NCI-H1105 (cell line): ENCODE measurements at regions not wholly inside any gene's neighbourhood (a gene's known extent, or its start where the extent isn't known, plus 50 kb on each side); places are given as distances from the start of the nearest gene placed in this dataset.

Source experiments
- DNase-seq: peaks from one replicate; lab custom pipeline; 2025; lab: John Stamatoyannopoulos, UW

DNA sequence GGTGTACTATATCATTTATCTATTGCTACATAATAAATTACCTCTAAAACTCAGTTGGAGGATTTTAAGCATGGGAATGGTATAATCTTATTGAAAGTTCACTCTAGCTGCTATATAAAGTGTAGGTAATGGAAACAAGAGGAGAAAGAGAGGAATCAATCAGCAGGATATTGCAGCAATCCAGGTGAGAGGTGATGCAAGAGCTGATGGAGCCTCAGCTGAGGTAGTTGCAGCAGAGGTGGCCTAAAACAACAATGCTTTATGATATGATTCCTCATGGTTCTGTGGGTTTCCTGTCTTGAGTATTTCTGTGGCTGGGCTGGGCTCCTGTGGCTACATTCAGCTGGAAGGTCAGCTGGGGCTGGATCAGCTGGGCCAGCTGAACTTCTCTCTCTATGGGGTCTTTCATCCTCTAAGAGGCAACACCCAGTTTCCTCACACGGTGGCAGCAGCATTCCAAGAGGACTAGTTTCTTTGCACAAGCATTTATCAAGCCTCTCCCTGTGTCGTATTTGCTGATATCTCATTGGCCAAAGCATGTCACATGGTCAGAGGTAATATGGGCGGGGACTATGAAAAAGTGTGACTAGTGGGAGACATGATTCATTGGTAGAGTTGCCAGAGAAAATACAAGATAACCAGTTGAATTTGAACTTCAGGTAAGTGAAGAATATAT, 135.4 kb upstream of the LARGE1 start:
- DNase-seq = no peak

DNA sequence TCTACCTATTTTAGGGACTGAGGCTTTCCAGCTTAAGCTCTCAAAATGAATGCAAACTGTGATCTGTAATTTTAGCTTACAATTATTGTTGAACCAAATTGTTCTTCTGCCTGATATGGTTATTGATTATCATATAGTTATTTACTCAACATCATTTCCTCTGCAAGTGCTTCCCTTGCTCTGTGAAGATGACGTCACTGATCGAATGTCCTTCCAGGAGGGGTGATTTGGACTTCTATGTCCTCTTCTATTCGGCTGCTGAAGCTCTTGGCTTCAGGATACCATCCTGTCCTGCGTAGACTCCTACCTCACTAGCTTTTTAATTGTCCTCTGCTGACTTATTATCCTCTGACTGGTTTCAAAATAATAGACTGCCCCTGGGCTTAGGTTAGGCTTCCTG, 137.4 kb upstream of the LARGE1 start:
- DNase-seq = no peak

DNA sequence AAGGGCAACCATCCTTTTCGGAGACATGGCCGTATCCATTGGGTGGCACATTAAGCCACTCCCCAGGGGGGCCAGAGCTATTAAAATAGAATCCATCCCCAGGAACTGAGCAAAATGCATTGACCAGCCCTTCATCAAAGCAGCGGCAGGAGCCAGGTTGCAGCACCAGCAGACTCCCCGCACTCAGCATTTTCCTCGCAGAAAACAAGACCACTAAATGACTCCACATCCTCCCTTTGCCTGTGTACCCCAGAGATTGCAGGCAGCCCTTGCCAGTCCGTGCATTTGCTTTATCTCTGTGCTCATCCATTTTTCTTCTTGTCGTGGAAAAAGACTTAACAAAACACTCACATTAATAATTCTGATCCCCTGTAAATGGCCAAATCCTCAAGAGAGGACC, 144.4 kb upstream of the LARGE1 start:
- DNase-seq = no peak

GRCh38 chr22:34067031-34067430, 146.8 kb upstream of the LARGE1 start:
- DNase-seq = no peak

DNA sequence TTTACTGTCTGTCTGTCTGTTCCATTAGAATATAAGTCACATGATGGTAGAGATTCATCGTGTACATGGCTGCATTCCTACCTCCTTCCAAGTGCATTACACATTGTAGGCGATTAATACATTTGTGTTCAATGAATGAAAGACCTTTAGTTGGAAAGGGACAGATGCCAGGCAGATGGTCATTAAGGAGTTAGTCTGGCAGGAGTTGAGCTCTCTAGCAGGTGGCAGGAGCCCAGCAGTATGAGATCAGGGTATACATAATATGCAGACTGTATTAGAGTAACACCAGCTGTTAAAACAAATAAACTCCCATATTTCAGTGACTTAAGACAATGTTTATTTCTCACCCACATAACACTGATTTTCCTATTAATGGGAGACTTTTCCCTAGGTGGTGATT, 147.7 kb upstream of the LARGE1 start:
- DNase-seq = no peak

GRCh38 chr22:34070051-34070450, 149.8 kb upstream of the LARGE1 start:
- no peak for DNase-seq

DNA sequence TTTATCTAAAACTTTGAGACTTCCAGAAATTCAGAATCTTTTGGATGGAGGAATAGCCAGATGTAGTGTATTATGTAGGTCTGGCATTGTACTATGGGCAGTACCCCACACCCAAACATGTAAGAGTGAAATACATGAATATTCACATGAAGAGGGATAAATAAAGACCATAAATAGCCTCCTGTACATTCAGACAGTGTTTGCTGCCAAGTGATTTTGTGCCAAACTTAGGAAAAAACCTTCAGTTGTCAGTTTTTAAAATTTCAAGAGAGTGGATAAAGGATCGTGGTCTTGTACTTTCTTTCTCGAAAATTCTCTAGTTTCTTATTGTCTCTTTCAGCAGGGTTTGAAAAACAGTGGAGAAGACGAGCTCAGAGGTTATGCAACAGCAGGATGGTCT, 150.3 kb upstream of the LARGE1 start:
- no peak for DNase-seq

GRCh38 chr22:34072585-34072984, 152.3 kb upstream of the LARGE1 start:
- DNase-seq = no peak

DNA sequence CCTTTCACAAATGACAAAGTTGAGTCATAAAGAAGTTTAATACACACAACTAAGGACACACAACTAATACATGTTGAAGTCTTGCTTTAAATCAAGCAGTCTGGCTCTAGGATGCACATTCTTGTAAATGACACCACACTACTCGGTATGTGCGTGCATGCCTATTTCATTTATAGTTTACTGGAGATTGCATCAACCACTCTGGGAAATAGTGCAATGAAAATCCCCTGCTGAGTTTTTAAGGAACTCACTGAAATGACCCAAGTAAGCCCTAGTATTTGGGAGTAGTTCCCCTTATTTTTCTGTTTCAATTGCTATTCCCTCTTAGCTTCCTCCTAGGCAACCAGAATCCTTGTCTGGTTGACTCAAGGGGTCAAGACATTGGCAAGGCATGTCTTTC, 160.2 kb upstream of the LARGE1 start:
- no peak for DNase-seq

GRCh38 chr22:34096770-34097169, 176.5 kb upstream of the LARGE1 start:
- no peak for DNase-seq

DNA sequence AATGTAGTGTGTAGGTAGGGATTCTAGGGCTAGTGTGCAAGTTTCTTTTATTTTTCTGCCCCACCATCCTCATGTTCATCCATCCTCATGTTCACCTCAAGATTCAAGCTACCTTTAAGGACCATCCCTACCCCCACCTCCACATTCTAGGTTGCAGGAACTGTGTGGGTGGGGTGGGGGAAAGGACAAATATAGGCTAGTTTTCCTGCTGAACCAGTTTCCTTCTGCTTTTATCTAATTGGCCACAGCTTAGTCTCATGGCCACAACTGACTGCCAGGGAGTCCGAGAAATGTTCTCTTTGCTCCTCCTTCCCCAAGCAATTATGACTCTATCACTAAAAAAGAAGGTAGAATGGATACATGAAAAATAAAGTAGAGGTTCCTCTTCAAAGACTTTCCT, 179.0 kb upstream of the LARGE1 start:
- DNase-seq = no peak

GRCh38 chr22:34102633-34103032, 182.4 kb upstream of the LARGE1 start:
- DNase-seq = no peak

- DNase-seq = peak; percentile 65
Measured at GRCh38 chr22:34105461-34106062, 185.3 kb upstream of the LARGE1 start.

GRCh38 chr22:34108168-34108567, 187.9 kb upstream of the LARGE1 start:
- DNase-seq = no peak

DNA sequence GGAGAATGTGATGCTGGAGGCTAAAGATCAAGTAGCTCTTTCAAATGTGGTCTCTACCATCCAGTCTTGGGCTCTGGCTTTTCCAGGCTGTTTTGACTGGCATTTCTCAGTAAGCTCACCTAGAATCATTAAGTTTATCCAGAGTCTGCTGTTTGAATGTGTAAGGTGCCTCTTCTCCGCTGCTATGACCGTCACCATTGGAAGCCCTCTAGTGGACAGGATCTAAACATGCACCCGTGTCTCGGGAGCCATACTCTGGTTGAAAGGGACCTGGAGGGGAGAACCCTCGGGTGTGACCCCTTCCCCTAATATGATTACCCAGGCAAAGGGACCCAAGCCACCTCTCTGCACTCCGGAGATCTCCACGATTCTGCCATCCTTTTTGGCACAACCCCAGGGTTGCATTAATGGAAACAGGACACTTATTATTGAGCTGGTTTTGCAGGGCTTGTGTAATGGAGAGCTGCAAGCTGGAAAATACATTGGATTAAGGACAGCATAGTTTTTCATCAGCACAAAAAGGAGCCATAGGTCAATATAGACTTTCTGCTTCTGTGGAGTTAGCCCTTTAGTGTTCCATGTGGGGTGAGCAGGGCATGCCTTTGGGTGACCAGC, 191.0 kb upstream of the LARGE1 start:
- DNase-seq = peak; percentile 41

DNA sequence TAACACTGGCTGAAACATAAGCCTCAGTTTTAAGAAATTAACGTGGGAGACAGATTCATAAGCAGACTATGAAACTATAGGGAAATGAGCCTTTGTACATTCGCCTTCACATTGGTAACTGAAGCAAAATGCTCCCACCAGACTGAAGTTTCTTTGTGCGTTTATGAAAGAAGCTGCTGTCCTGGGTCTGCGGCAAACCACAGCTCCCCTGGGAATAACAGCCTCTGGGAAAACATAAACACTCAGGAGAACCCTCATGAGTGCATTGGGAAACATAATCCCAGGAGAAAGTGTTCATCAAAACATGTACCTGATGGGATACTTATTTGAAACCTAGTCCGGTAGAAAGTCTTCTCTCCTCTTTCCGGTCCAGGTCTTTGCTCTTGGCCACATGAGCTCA, 193.1 kb upstream of the LARGE1 start:
- DNase-seq = no peak

- no peak for DNase-seq
Measured at GRCh38 chr22:34114406-34114805, 194.1 kb upstream of the LARGE1 start.

GRCh38 chr22:34115722-34116121, 195.4 kb upstream of the LARGE1 start:
- DNase-seq = no peak

DNA sequence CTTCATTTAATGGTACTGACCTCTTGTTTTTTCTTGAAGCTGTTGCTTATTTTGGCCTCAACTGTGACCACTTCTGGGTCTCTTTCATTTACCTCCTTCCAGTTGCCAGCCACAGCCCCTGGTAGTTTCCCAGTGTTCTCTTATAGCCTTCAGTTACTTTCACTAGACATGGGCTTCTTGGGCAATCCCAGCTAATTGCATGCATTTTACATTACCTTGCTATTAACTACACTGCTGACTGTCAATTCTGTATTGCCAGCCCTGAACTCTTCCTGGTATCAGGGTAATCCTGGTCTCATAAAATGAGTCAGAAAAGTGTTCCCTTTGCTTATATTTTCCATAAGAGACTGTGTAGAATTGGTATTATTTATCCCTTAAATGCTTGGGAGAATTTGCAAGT, 195.8 kb upstream of the LARGE1 start:
- no peak for DNase-seq

DNA sequence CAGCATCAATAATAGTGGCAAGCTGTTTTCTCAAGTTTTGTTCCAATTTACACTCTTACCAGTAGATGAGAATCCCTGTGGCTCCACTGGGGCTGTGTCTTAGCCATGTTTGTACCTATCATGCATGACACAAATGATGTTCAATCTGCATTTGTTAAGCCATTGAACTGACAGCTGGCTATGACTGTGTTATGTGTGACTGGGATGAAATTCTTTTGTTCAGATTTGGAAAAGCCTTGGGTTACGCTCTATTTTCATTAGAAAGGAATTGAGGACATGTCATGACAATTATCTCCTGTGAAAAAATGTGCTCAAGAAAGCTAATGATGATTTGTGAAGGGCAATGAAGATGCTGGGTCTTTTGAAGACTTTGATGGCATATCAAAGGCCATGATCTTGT, 201.8 kb upstream of the LARGE1 start:
- DNase-seq = no peak

GRCh38 chr22:34129691-34130486, 209.6 kb upstream of the LARGE1 start:
- DNase-seq = no peak

- no peak for DNase-seq
Measured at GRCh38 chr22:34135749-34136148, 215.5 kb upstream of the LARGE1 start.

GRCh38 chr22:34150023-34150422, 229.7 kb upstream of the LARGE1 start:
- no peak for DNase-seq
